K562 (cell line): ENCODE measurements at regions not wholly inside any gene's neighbourhood (a gene's known extent, or its start where the extent isn't known, plus 50 kb on each side); places are given as distances from the start of the nearest gene placed in this dataset.

Experiments used
- ATAC-seq: fragments of 200-7000 bp; cut with Tn5 transposase; 3 replicates; pipeline ENCODE4 v1.9.1; 2020; ENCODE audit warnings: moderate library complexity
- BruUV-seq: library from RNA; stranded (reverse); fragments of 400-500 nt; replicated peaks from 2 replicates; lab custom pipeline; 2021; lab: Mats Ljungman, UMichigan
- CTCF ChIA-PET: fragments of 300-600 bp; formaldehyde crosslinking; extraction: SDS; loops from one replicate; lab custom pipeline; 2021; ENCODE audit warnings: low intra/inter-chr PET ratio; lab: Yijun Ruan, JAX
- POLR2A ChIA-PET: fragments of 300-600, 350-650 bp; sonication (Branson Sonifier 250); formaldehyde crosslinking; extraction: SDS; loops from one replicate; lab custom pipeline; 2021; ENCODE audit warnings: antibody characterized with exemption, inconsistent platforms; lab: Yijun Ruan, JAX
- DNase-seq, 4 experiments: peaks; one replicate each; pipeline versions ENCODE4 v3.0.0 to v3.0.0-alpha.2; 2011 to 2018; ENCODE audit warnings: low spot score in 3 of 4, mixed read lengths in 3 of 4; ENCODE audit errors: extremely low read depth in 1 of 4
- FAIRE-seq: peaks from 2 replicates; lab custom pipeline; 2011; peaks lifted over from hg19 to GRCh38; lab: Jason Lieb, UNC
- H2AFZ ChIP-seq: 2 replicates; pipeline ENCODE4 v1.6.0; 2011; ENCODE audit warnings: low read depth, low read length, control low read depth, inconsistent platforms
- H3K27ac ChIP-seq: fragments of 200-600 bp; 3 replicates; pipeline ENCODE4 v1.8.0; 2011; ENCODE audit warnings: low read depth, mild to moderate bottlenecking, control low read depth, inconsistent platforms, low read length, moderate library complexity, mixed read lengths; ENCODE audit errors: extremely low read depth
- H3K27me3 ChIP-seq, 2 experiments: fragments of 300-600 bp in 1 of 2; 2 replicates in 1 of 2; 3 replicates in 1 of 2; pipeline versions ENCODE4 v1.6.0 to v1.8.0; 2011; ENCODE audit warnings: inconsistent platforms in 2 of 2, low read length in 2 of 2, mild to moderate bottlenecking in 1 of 2, mixed read lengths in 1 of 2, moderate library complexity in 1 of 2; ENCODE audit not compliant: control insufficient read depth in 2 of 2, insufficient read depth in 2 of 2
- H3K36me3 ChIP-seq: fragments of 300-600 bp; 3 replicates; pipeline ENCODE4 v1.8.0; 2011; ENCODE audit warnings: mild to moderate bottlenecking, low read length, inconsistent platforms; ENCODE audit not compliant: control insufficient read depth, insufficient read depth
- H3K4me1 ChIP-seq, 2 experiments: fragments of 200-600 bp in 1 of 2; replicated peaks in 1 of 2; 2 replicates in 1 of 2; 3 replicates in 1 of 2; pipeline versions ENCODE4 v1.5.1 to v1.8.0; 2011; ENCODE audit warnings: inconsistent platforms in 2 of 2, low read length in 2 of 2, mild to moderate bottlenecking in 1 of 2, mixed read lengths in 1 of 2, moderate library complexity in 1 of 2; ENCODE audit not compliant: control insufficient read depth in 2 of 2, insufficient read depth in 2 of 2
- H3K4me2 ChIP-seq: 2 replicates; pipeline ENCODE4 v1.6.1; 2011; ENCODE audit warnings: low read length, control low read depth, inconsistent platforms, mixed read lengths; ENCODE audit not compliant: insufficient read depth
- H3K4me3 ChIP-seq: fragments of 200-600 bp; sonication (generic), shearing (Covaris generic); 2 replicates; pipeline ENCODE4 v1.5.1; 2016; ENCODE audit warnings: control low read depth, inconsistent platforms
- H3K79me2 ChIP-seq: fragments of 200-600 bp; 3 replicates; pipeline ENCODE4 v1.8.0; 2011; ENCODE audit warnings: low read length, inconsistent platforms; ENCODE audit not compliant: control insufficient read depth, insufficient read depth
- H3K9ac ChIP-seq, 2 experiments: 2 replicates each; pipeline versions ENCODE4 v1.6.0 to v1.6.1; 2011; ENCODE audit warnings: low read depth in 2 of 2, low read length in 2 of 2, control low read depth in 1 of 2, inconsistent platforms in 1 of 2, mild to moderate bottlenecking in 1 of 2, mixed read lengths in 1 of 2; ENCODE audit not compliant: insufficient read depth in 1 of 2
- H3K9me1 ChIP-seq: one replicate; pipeline ENCODE4 v1.6.0; 2011; ENCODE audit warnings: inconsistent platforms, mild to moderate bottlenecking, low read length, moderate library complexity; ENCODE audit not compliant: control insufficient read depth, insufficient read depth
- H3K9me3 ChIP-seq: replicated peaks from 2 replicates; pipeline ENCODE4 v1.5.1; 2011; ENCODE audit warnings: low read depth, low read length, inconsistent platforms; ENCODE audit not compliant: control insufficient read depth, insufficient read depth
- H4K20me1 ChIP-seq: replicated peaks from 2 replicates; pipeline ENCODE4 v1.6.1; 2011; ENCODE audit warnings: low read length, inconsistent platforms, mixed read lengths; ENCODE audit not compliant: control insufficient read depth, insufficient read depth
- CXXC5 ChIP-seq: fragments of 250-450 bp; sonication (Bioruptor Pico); IDR thresholded peaks from 2 replicates; pipeline ENCODE4 v1.8.0; 2022; ENCODE audit warnings: inconsistent platforms, mild to moderate bottlenecking, moderate library complexity
- DACH1 ChIP-seq: fragments of 450-650 bp; IDR thresholded peaks from 2 replicates; pipeline ENCODE4 v1.6.1; 2018; ENCODE audit not compliant: partially characterized antibody
- E2F4 ChIP-seq: sonication (generic); formaldehyde crosslinking; IDR thresholded peaks from 2 replicates; pipeline ENCODE4 v1.8.0; 2022; ENCODE audit warnings: mild to moderate bottlenecking, low read depth, missing genetic modification reagents
- FOSL1 ChIP-seq: fragments of 200-800 bp; sonication (Bioruptor generic); conservative IDR thresholded peaks from 2 replicates; pipeline ENCODE4 v1.6.1; 2016; ENCODE audit warnings: missing genetic modification characterization, missing compliant biosample characterization
- GATAD2B ChIP-seq: fragments of 450-650 bp; IDR thresholded peaks from 2 replicates; pipeline ENCODE4 v1.6.1; 2017; ENCODE audit warnings: mild to moderate bottlenecking, borderline replicate concordance
- GTF2E2 ChIP-seq: fragments of 200-800 bp; sonication (Bioruptor generic); IDR thresholded peaks from 2 replicates; pipeline ENCODE4 v1.6.1; 2016; ENCODE audit warnings: missing genetic modification characterization, missing compliant biosample characterization
- HCFC1 ChIP-seq: IDR thresholded peaks from 2 replicates; pipeline ENCODE4 v1.6.1; 2012; ENCODE audit warnings: low read depth, low read length, improper control_type of control experiment
- IRF1 ChIP-seq: sonication (generic); formaldehyde crosslinking; IDR thresholded peaks from 2 replicates; pipeline ENCODE4 v1.8.0; 2022; ENCODE audit warnings: missing genetic modification reagents, mild to moderate bottlenecking, borderline replicate concordance
- NR2C1 ChIP-seq, 2 experiments: fragments of 450-650 bp; IDR thresholded peaks; 2 replicates each; pipeline ENCODE4 v1.6.1; 2017; ENCODE audit warnings: mild to moderate bottlenecking in 2 of 2, antibody characterized with exemption in 1 of 2, inconsistent platforms in 1 of 2, missing compliant biosample characterization in 1 of 2, missing genetic modification characterization in 1 of 2
- NR3C1 ChIP-seq: sonication (generic); formaldehyde crosslinking; IDR thresholded peaks from 2 replicates; pipeline ENCODE4 v1.8.1; 2022; ENCODE audit warnings: missing genetic modification reagents
- PATZ1 ChIP-seq: fragments of 250-450 bp; sonication (Bioruptor Pico); IDR thresholded peaks from 2 replicates; pipeline ENCODE4 v1.5.0; 2020; ENCODE audit warnings: mild to moderate bottlenecking, borderline replicate concordance
- PCBP1 ChIP-seq: fragments of 200-400 bp; formaldehyde crosslinking; IDR thresholded peaks from 2 replicates; pipeline ENCODE4 v1.6.1; 2018; ENCODE audit warnings: mild to moderate bottlenecking, low read depth, low read length; ENCODE audit not compliant: poor library complexity, severe bottlenecking
- PRPF4 ChIP-seq: fragments of 200-400 bp; formaldehyde crosslinking; IDR thresholded peaks from one replicate; pipeline ENCODE4 v1.6.1; 2017; ENCODE audit warnings: low read length, low read depth, mild to moderate bottlenecking; ENCODE audit not compliant: insufficient read depth, poor library complexity, severe bottlenecking
- SMAD1 ChIP-seq: fragments of 150-350 bp; IDR thresholded peaks from 2 replicates; pipeline ENCODE4 v1.6.1; 2014; ENCODE audit warnings: low read length, low read depth; ENCODE audit not compliant: partially characterized antibody
- TGIF2 ChIP-seq: sonication (generic); formaldehyde crosslinking; IDR thresholded peaks from 2 replicates; pipeline ENCODE4 v1.8.1; 2022; ENCODE audit warnings: mild to moderate bottlenecking, missing genetic modification reagents, moderate library complexity
- ZC3H4 ChIP-seq: sonication (generic); formaldehyde crosslinking; IDR thresholded peaks from 2 replicates; pipeline ENCODE4 v1.9.0; 2021; ENCODE audit warnings: missing genetic modification reagents, borderline replicate concordance
- ZNF589 ChIP-seq: fragments of 200-800 bp; sonication (Bioruptor generic); IDR thresholded peaks from 2 replicates; pipeline ENCODE4 v1.6.1; 2016; ENCODE audit warnings: low read depth, missing genetic modification characterization, missing compliant biosample characterization
- ZNF830 ChIP-seq: fragments of 250-450 bp; sonication (Bioruptor Pico); IDR thresholded peaks from 2 replicates; pipeline ENCODE4 v1.5.0; 2021; ENCODE audit warnings: mild to moderate bottlenecking
- WGBS: fragments of 100-300 bp; shearing (Covaris generic); methylation state at CpG from one replicate; pipeline ENCODE4 v1.1.6; 2016; ENCODE audit warnings: low coverage, mixed read lengths; ENCODE audit not compliant: insufficient coverage; ENCODE audit errors: missing lambda C conversion rate; 5-methylcytosine and 5-hydroxymethylcytosine counted together
- in situ Hi-C: fragments of 300-500 bp; cut with MboI; formaldehyde crosslinking; loops from 4 replicates; pipeline ENCODE4 v1.15.0; 2018; ENCODE audit warnings: inconsistent platforms, mixed read lengths
- intact Hi-C: fragments of 100-400 bp; cut with micrococcal nuclease; formaldehyde crosslinking; loops from 2 replicates; pipeline ENCODE4 v1.14.2; 2022

GRCh38 chr11:115765803-115766239, 261.6 kb upstream of the CADM1 start (continued):
- TF ChIP-seq PATZ1 = no peak

- no peaks in the 10 kb centered on the region for H3K9me3 ChIP-seq
- no peaks in the 10 kb centered on the region for H4K20me1 ChIP-seq
- in situ Hi-C loops (no loop called here), intact Hi-C loops (no loop called here)
- no peaks in the 10 kb centered on the region for H3K9me1 ChIP-seq
- 4% methylated on average over 7 of the region's 7 CpGs for WGBS
- FAIRE-seq = no peak
- H3K4me1 ChIP-seq = peaks cover 5 to 11% of the 10 kb centered on the region in 2 experiments; a peak in 1 of 5 replicates
- no peak for TF ChIP-seq CXXC5 (CRISPR knock-in tag)
- no peak for TF ChIP-seq HCFC1
- no peak for TF ChIP-seq E2F4 (CRISPR knock-in tag)
- no peak for TF ChIP-seq IRF1 (CRISPR knock-in tag)
- no peak for TF ChIP-seq TGIF2 (CRISPR knock-in tag)
- no peak for TF ChIP-seq NR3C1 (CRISPR knock-in tag)
- TF ChIP-seq ZNF830 (CRISPR knock-in tag) = no peak
- no peak for TF ChIP-seq PCBP1
- TF ChIP-seq GTF2E2 (tag) = no peak
- TF ChIP-seq NR2C1 (IDR thresholded peaks at IDR 0.05) = no peak
- TF ChIP-seq NR2C1 (tag; IDR thresholded peaks at IDR 0.05) = no peak
- TF ChIP-seq GATAD2B = no peak
- TF ChIP-seq PRPF4 = no peak
- no peak for TF ChIP-seq FOSL1 (tag)
- TF ChIP-seq DACH1 = no peak
- no peak for TF ChIP-seq SMAD1
- no peak for TF ChIP-seq ZNF589
- TF ChIP-seq ZC3H4 (CRISPR knock-in tag) = no peak
- ChIA-PET CTCF (no interaction called here), POLR2A (no interaction called here)
- H3K27ac ChIP-seq = no peak overlapping the region
- H3K36me3 ChIP-seq = no peaks in the 10 kb centered on the region
- H3K4me3 ChIP-seq = no peak overlapping the region
- BruUV-seq = no TSS peak
- no peak for ATAC-seq
- no peak overlapping the region for H3K4me2 ChIP-seq
- H3K9ac ChIP-seq = no peak overlapping the region
- peaks cover 2 to 15% of the 10 kb centered on the region in 2 experiments; a peak in 3 of 5 replicates for H3K27me3 ChIP-seq
- no peak overlapping the region for H2AFZ ChIP-seq
- no peak for DNase-seq
- no peaks in the 10 kb centered on the region for H3K79me2 ChIP-seq
Observed at GRCh38 chr11:115764176-115764575, 260.0 kb upstream of the CADM1 start.
